Liver (tissue), 8 donors: ENCODE measurements at regions not wholly inside any gene's neighbourhood (a gene's known extent, or its start where the extent isn't known, plus 50 kb on each side); places are given as distances from the start of the nearest gene placed in this dataset.

Experiments used
- DNase-seq: peaks from one replicate; pipeline ENCODE4 v3.0.0-alpha.2; 2017; ENCODE audit warnings: low spot score
- H3K27ac ChIP-seq, 2 donors: one replicate each; pipeline ENCODE4 v1.7.0; 2013; ENCODE audit warnings: inconsistent platforms in 2 of 2, low read length in 2 of 2, control low read depth in 1 of 2, low read depth in 1 of 2, mild to moderate bottlenecking in 1 of 2
- H3K27me3 ChIP-seq, 4 donors: one replicate each; pipeline versions ENCODE4 v1.6.1 to v1.7.0; 2013; ENCODE audit warnings: low read length in 3 of 4, inconsistent platforms in 1 of 4, mild to moderate bottlenecking in 1 of 4, moderate library complexity in 1 of 4; ENCODE audit not compliant: control insufficient read depth in 4 of 4, insufficient read depth in 4 of 4
- H3K36me3 ChIP-seq, 4 donors: one replicate each; pipeline versions ENCODE4 v1.6.1 to v1.7.0; 2013; ENCODE audit warnings: low read length in 3 of 4, mild to moderate bottlenecking in 3 of 4, low read depth in 1 of 4, moderate library complexity in 1 of 4; ENCODE audit not compliant: control insufficient read depth in 4 of 4, insufficient read depth in 3 of 4
- H3K4me1 ChIP-seq, 4 donors: one replicate each; pipeline versions ENCODE4 v1.6.1 to v1.7.0; 2013; ENCODE audit warnings: low read length in 3 of 4, mild to moderate bottlenecking in 3 of 4, moderate library complexity in 1 of 4; ENCODE audit not compliant: control insufficient read depth in 4 of 4, insufficient read depth in 4 of 4
- H3K4me3 ChIP-seq, 3 donors: one replicate each; pipeline versions ENCODE4 v1.6.1 to v1.7.0; 2013; ENCODE audit warnings: low read length in 3 of 3, control low read depth in 1 of 3, low read depth in 1 of 3, mild to moderate bottlenecking in 1 of 3
- H3K9ac ChIP-seq, 2 donors: one replicate each; pipeline ENCODE4 v1.7.0; 2013; ENCODE audit warnings: low read length in 2 of 2, mild to moderate bottlenecking in 2 of 2, moderate library complexity in 2 of 2, control low read depth in 1 of 2, low read depth in 1 of 2
- H3K9me3 ChIP-seq, 4 donors: one replicate each; pipeline versions ENCODE4 v1.6.1 to v1.7.0; 2013; ENCODE audit warnings: low read length in 3 of 4; ENCODE audit not compliant: control insufficient read depth in 4 of 4
- ATF3 ChIP-seq: IDR thresholded peaks from 2 replicates; pipeline ENCODE4 v1.6.1; 2016; ENCODE audit warnings: antibody characterized with exemption
- FOXA1 ChIP-seq: IDR thresholded peaks from 2 replicates; pipeline ENCODE4 v1.6.1; 2016; ENCODE audit warnings: antibody characterized with exemption
- GABPA ChIP-seq, 2 donors: IDR thresholded peaks in 1 of 2; conservative IDR thresholded peaks in 1 of 2; 2 replicates each; pipeline ENCODE4 v1.6.1; 2016; ENCODE audit warnings: antibody characterized with exemption in 2 of 2, mild to moderate bottlenecking in 1 of 2, moderate library complexity in 1 of 2
- HNF4A ChIP-seq, 2 donors: conservative IDR thresholded peaks; 2 replicates each; pipeline ENCODE4 v1.6.1; 2016; ENCODE audit warnings: antibody characterized with exemption in 2 of 2, mild to moderate bottlenecking in 2 of 2
- JUND ChIP-seq, 2 donors: IDR thresholded peaks; 2 replicates each; pipeline ENCODE4 v1.6.1; 2016; ENCODE audit warnings: antibody characterized with exemption in 2 of 2
- RAD21 ChIP-seq, 2 donors: IDR thresholded peaks; 2 replicates each; pipeline ENCODE4 v1.6.1; 2016; ENCODE audit warnings: antibody characterized with exemption in 2 of 2, mild to moderate bottlenecking in 2 of 2
- REST ChIP-seq: IDR thresholded peaks from 2 replicates; pipeline ENCODE4 v1.6.1; 2016; ENCODE audit warnings: antibody characterized with exemption, mild to moderate bottlenecking
- RXRA ChIP-seq, 2 donors: IDR thresholded peaks; 2 replicates each; pipeline ENCODE4 v1.6.1; 2017 to 2018; ENCODE audit warnings: antibody characterized with exemption in 2 of 2, mild to moderate bottlenecking in 1 of 2
- SP1 ChIP-seq: IDR thresholded peaks from 2 replicates; pipeline ENCODE4 v1.6.1; 2018; ENCODE audit warnings: antibody characterized with exemption, mild to moderate bottlenecking
- YY1 ChIP-seq: IDR thresholded peaks from 2 replicates; pipeline ENCODE4 v1.6.1; 2016; ENCODE audit warnings: antibody characterized with exemption, mild to moderate bottlenecking
- WGBS: extraction: QIAGEN DNeasy Blood & Tissue Kit; methylation state at CpG from one replicate; pipeline ENCODE4 v1.1.7; 2013; 5-methylcytosine and 5-hydroxymethylcytosine counted together
- TF ChIP-seq, protein P1 (sequence below): IDR thresholded peaks from 2 replicates; pipeline ENCODE4 v1.6.1; 2016; ENCODE audit warnings: antibody characterized with exemption
- TF ChIP-seq, protein P2 (sequence below): fragments of 150-350 bp; IDR thresholded peaks from 2 replicates; pipeline ENCODE4 v1.5.1; 2017; ENCODE audit warnings: improper control_type of control experiment, low read depth, low read length; ENCODE audit not compliant: missing input control
- donor health status: healthy.
- donor health status: healthy.
- donor health status: healthy.
- donor health status: healthy.
- donor health status: healthy.

DNA sequence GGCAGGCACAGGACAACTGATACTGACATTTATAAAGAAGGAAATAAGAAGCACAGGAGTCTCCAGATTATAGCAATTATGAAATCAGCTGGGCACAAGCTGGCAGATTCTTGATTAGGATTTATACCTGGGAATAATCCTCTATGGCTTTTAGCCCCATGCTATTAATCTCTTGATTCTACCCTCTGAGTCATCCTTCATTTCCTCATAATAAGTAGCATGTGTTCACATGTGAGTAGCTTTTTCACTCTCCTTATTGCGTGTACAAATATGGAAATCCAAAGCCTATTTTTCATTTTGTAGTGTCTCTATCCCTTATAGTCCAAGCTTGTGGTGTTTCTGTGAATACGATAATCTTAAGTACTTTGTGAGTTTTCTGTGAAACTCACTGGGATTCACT, 185.0 kb upstream of the PRLR start:
- no peak for DNase-seq
- Histone ChIP-seq H3K36me3 (no peaks in the 10 kb centered on the region), H3K27ac (no peak overlapping the region), H3K4me3 (no peak overlapping the region), H3K27me3 (no peaks in the 10 kb centered on the region), H3K4me1 (peaks cover 3 to 24% (median 20%) of the 10 kb centered on the region in 4 donors), H3K9me3 (no peaks in the 10 kb centered on the region), H3K9ac (no peak overlapping the region)
- TF ChIP-seq SP1 (no peak), REST (no peak), GABPA (IDR thresholded peaks at IDR 0.05 in 1 of 2, conservative IDR thresholded peaks at IDR 0.05 in 1 of 2) (no peak), FOXA1 (no peak), ATF3 (no peak), RAD21 (IDR thresholded peaks at IDR 0.05) (no peak), JUND (IDR thresholded peaks at IDR 0.05) (no peak), YY1 (no peak), HNF4A (conservative IDR thresholded peaks at IDR 0.05) (no peak)
- TF ChIP-seq, protein P1, sequence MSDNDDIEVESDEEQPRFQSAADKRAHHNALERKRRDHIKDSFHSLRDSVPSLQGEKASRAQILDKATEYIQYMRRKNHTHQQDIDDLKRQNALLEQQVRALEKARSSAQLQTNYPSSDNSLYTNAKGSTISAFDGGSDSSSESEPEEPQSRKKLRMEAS, result no peak
- TF ChIP-seq, protein P2, sequence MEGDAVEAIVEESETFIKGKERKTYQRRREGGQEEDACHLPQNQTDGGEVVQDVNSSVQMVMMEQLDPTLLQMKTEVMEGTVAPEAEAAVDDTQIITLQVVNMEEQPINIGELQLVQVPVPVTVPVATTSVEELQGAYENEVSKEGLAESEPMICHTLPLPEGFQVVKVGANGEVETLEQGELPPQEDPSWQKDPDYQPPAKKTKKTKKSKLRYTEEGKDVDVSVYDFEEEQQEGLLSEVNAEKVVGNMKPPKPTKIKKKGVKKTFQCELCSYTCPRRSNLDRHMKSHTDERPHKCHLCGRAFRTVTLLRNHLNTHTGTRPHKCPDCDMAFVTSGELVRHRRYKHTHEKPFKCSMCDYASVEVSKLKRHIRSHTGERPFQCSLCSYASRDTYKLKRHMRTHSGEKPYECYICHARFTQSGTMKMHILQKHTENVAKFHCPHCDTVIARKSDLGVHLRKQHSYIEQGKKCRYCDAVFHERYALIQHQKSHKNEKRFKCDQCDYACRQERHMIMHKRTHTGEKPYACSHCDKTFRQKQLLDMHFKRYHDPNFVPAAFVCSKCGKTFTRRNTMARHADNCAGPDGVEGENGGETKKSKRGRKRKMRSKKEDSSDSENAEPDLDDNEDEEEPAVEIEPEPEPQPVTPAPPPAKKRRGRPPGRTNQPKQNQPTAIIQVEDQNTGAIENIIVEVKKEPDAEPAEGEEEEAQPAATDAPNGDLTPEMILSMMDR, result no peak
- 96% methylated on average over 2 of the region's 2 CpGs for WGBS

GRCh38 chr5:35409361-35409760, 179.1 kb upstream of the PRLR start:
- no peak overlapping the region for H3K27ac ChIP-seq
- TF ChIP-seq YY1 (no peak), HNF4A (conservative IDR thresholded peaks at IDR 0.05) (no peak), REST (no peak), RXRA (IDR thresholded peaks at IDR 0.05) (no peak), FOXA1 (no peak)
- TF ChIP-seq, protein P1, result no peak
- H3K27me3 ChIP-seq, result no peaks in the 10 kb centered on the region
- no peak overlapping the region for H3K9ac ChIP-seq
- no peaks in the 10 kb centered on the region for H3K4me1 ChIP-seq
- H3K4me3 ChIP-seq, result no peak overlapping the region
- DNase-seq, result no peak
- WGBS, result 84% methylated on average over 1 of the region's 1 CpG
- no peaks in the 10 kb centered on the region for H3K9me3 ChIP-seq
- H3K36me3 ChIP-seq, result no peaks in the 10 kb centered on the region
